SK-N-SH treated with all-trans-retinoic acid at 6 μM for 48 hours (cell line): ENCODE measurements at regions not wholly inside any gene's neighbourhood (a gene's known extent, or its start where the extent isn't known, plus 50 kb on each side); places are given as distances from the start of the nearest gene placed in this dataset.

Experiments
- ESRRG ChIP-seq: fragments of 250-450 bp; sonication (Bioruptor Pico); IDR thresholded peaks from 2 replicates; pipeline ENCODE4 v1.6.1; 2021; ENCODE audit warnings: mild to moderate bottlenecking
- GLIS3 ChIP-seq: fragments of 250-450 bp; sonication (Bioruptor Pico); IDR thresholded peaks from 2 replicates; pipeline ENCODE4 v1.5.0; 2020; ENCODE audit warnings: mild to moderate bottlenecking, moderate library complexity
- OSR1 ChIP-seq: fragments of 250-450 bp; sonication (Bioruptor Pico); IDR thresholded peaks from 2 replicates; pipeline ENCODE4 v1.8.0; 2022; ENCODE audit warnings: moderate library complexity, mild to moderate bottlenecking, inconsistent platforms
- RARB ChIP-seq: fragments of 250-450 bp; sonication (Bioruptor Pico); IDR thresholded peaks from 2 replicates; pipeline ENCODE4 v1.8.0; 2021; ENCODE audit warnings: mild to moderate bottlenecking, moderate library complexity
- TSHZ2 ChIP-seq: fragments of 250-450 bp; sonication (Bioruptor Pico); IDR thresholded peaks from 2 replicates; pipeline ENCODE4 v1.5.0; 2020; ENCODE audit warnings: mild to moderate bottlenecking, moderate library complexity
- ZFP3 ChIP-seq: fragments of 250-450 bp; sonication (Bioruptor Pico); IDR thresholded peaks from 2 replicates; pipeline ENCODE4 v1.5.0; 2020; ENCODE audit warnings: mild to moderate bottlenecking, moderate library complexity
- ZFP30 ChIP-seq: fragments of 450-650 bp; formaldehyde crosslinking; IDR thresholded peaks from 2 replicates; pipeline ENCODE4 v1.5.0; 2022; ENCODE audit warnings: mild to moderate bottlenecking, moderate library complexity
- ZNF565 ChIP-seq: fragments of 450-650 bp; formaldehyde crosslinking; conservative IDR thresholded peaks from 2 replicates; pipeline ENCODE4 v1.5.0; 2020; ENCODE audit warnings: low read depth, mild to moderate bottlenecking, moderate library complexity
- ZNF70 ChIP-seq: fragments of 450-650 bp; formaldehyde crosslinking; IDR thresholded peaks from 2 replicates; pipeline ENCODE4 v1.5.0; 2020; ENCODE audit warnings: mild to moderate bottlenecking, moderate library complexity
- ZNF8 ChIP-seq: fragments of 450-650 bp; formaldehyde crosslinking; IDR thresholded peaks from 2 replicates; pipeline ENCODE4 v1.5.0; 2020; ENCODE audit warnings: mild to moderate bottlenecking, moderate library complexity
- TF ChIP-seq, protein P1 (sequence below): fragments of 250-450 bp; sonication (Bioruptor Pico); IDR thresholded peaks from 2 replicates; pipeline ENCODE4 v1.5.1; 2020; ENCODE audit warnings: low read depth, mild to moderate bottlenecking, moderate library complexity

GRCh38 chr18:38664929-38665328 is 1099.3 kb upstream of the CELF4 start:
- TF ChIP-seq RARB: no peak
- TF ChIP-seq, protein P1, sequence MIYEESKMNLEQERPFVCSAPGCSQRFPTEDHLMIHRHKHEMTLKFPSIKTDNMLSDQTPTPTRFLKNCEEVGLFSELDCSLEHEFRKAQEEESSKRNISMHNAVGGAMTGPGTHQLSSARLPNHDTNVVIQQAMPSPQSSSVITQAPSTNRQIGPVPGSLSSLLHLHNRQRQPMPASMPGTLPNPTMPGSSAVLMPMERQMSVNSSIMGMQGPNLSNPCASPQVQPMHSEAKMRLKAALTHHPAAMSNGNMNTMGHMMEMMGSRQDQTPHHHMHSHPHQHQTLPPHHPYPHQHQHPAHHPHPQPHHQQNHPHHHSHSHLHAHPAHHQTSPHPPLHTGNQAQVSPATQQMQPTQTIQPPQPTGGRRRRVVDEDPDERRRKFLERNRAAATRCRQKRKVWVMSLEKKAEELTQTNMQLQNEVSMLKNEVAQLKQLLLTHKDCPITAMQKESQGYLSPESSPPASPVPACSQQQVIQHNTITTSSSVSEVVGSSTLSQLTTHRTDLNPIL (CRISPR knock-in tag): no peak
- TF ChIP-seq TSHZ2 (CRISPR knock-in tag): no peak
- no peak for TF ChIP-seq ESRRG (CRISPR knock-in tag)
- no peak for TF ChIP-seq OSR1 (CRISPR knock-in tag)
- TF ChIP-seq ZNF70 (CRISPR knock-in tag): no peak
- TF ChIP-seq ZNF8 (CRISPR knock-in tag): no peak
- no peak for TF ChIP-seq ZFP30
- TF ChIP-seq ZFP3: no peak
- TF ChIP-seq GLIS3: no peak
- no peak for TF ChIP-seq ZNF565 (CRISPR knock-in tag)
